Breast epithelium (tissue), 4 donors: ENCODE measurements at regions not wholly inside any gene's neighbourhood (a gene's known extent, or its start where the extent isn't known, plus 50 kb on each side); places are given as distances from the start of the nearest gene placed in this dataset.

Experiments used
- DNase-seq, 2 donors: peaks; one replicate each; pipeline ENCODE4 v3.0.0-alpha.2; 2019; ENCODE audit warnings: low spot score in 2 of 2
- H3K27ac ChIP-seq, 2 donors: fragments of 200-600 bp; sonication (generic) in 1 of 2; one replicate each; pipeline ENCODE4 v1.5.1; 2016 to 2019; ENCODE audit warnings: mild to moderate bottlenecking in 1 of 2
- H3K27me3 ChIP-seq, 2 donors: fragments of 200-600 bp; sonication (generic) in 1 of 2; one replicate each; pipeline versions ENCODE4 v1.5.1 to v1.6.0; 2017 to 2019; ENCODE audit warnings: control low read depth in 1 of 2, mild to moderate bottlenecking in 1 of 2
- H3K36me3 ChIP-seq: fragments of 200-600 bp; one replicate; pipeline ENCODE4 v1.5.1; 2019
- H3K4me1 ChIP-seq, 2 donors: fragments of 200-600 bp; sonication (generic); one replicate each; pipeline ENCODE4 v1.5.1; 2016 to 2019; ENCODE audit warnings: control low read depth in 1 of 2
- H3K4me3 ChIP-seq, 3 donors: fragments of 200-600 bp; sonication (generic); 1 replicate in 2 of 3; 2 replicates in 1 of 3; pipeline ENCODE4 v1.5.1; 2016 to 2019; ENCODE audit warnings: mild to moderate bottlenecking in 3 of 3, moderate library complexity in 2 of 3
- H3K9me3 ChIP-seq, 2 donors: fragments of 200-600 bp; sonication (generic) in 1 of 2; one replicate each; pipeline ENCODE4 v1.5.1; 2016 to 2019; ENCODE audit warnings: control low read depth in 1 of 2
- CTCF ChIP-seq, 3 donors: fragments of 450-650 bp; IDR thresholded peaks; one replicate each; pipeline ENCODE4 v1.5.1; 2016 to 2017; ENCODE audit warnings: antibody characterized with exemption in 3 of 3, mild to moderate bottlenecking in 3 of 3, moderate library complexity in 3 of 3
- POLR2A ChIP-seq: fragments of 450-650 bp; IDR thresholded peaks from one replicate; pipeline ENCODE4 v1.6.1; 2016; ENCODE audit warnings: antibody characterized with exemption, mild to moderate bottlenecking, moderate library complexity
- POLR2AphosphoS5 ChIP-seq, 3 donors: sonication (generic); formaldehyde crosslinking; IDR thresholded peaks; one replicate each; pipeline ENCODE4 v1.6.1; 2017; ENCODE audit warnings: antibody characterized with exemption in 3 of 3
- intact Hi-C: fragments of 100-400 bp; cut with DNase I; formaldehyde crosslinking; loops from one replicate; pipeline ENCODE4 v1.15.1; 2023; ENCODE audit warnings: low total_unique reads

- no peak overlapping the region for H3K4me3 ChIP-seq
- no peaks in the 10 kb centered on the region for H3K27me3 ChIP-seq
- no peak overlapping the region for H3K27ac ChIP-seq
- DNase-seq: no peak
- H3K36me3 ChIP-seq: no peaks in the 10 kb centered on the region
- intact Hi-C loops: no loop called here
- TF ChIP-seq CTCF (IDR thresholded peaks at IDR 0.05): no peak
- TF ChIP-seq POLR2AphosphoS5 (IDR thresholded peaks at IDR 0.05): no peak
- TF ChIP-seq POLR2A: no peak
- H3K4me1 ChIP-seq: no peaks in the 10 kb centered on the region
- H3K9me3 ChIP-seq: no peaks in the 10 kb centered on the region
Observed at GRCh38 chr10:125216861-125217260, 56.5 kb upstream of the CTBP2 start.

- no peaks in the 10 kb centered on the region for H3K9me3 ChIP-seq
- H3K36me3 ChIP-seq: no peaks in the 10 kb centered on the region
- no peak for TF ChIP-seq POLR2AphosphoS5 (IDR thresholded peaks at IDR 0.05)
- TF ChIP-seq POLR2A: no peak
- TF ChIP-seq CTCF (IDR thresholded peaks at IDR 0.05): no peak
- H3K27ac ChIP-seq: no peak overlapping the region
- H3K4me3 ChIP-seq: no peak overlapping the region
- no peak for DNase-seq
- intact Hi-C loops: no loop called here
- H3K27me3 ChIP-seq: no peaks in the 10 kb centered on the region
- no peaks in the 10 kb centered on the region for H3K4me1 ChIP-seq
Observed at GRCh38 chr10:125216309-125216708, 55.9 kb upstream of the CTBP2 start.

- Histone ChIP-seq H3K9me3 (no peaks in the 10 kb centered on the region), H3K4me3 (no peak overlapping the region), H3K36me3 (no peaks in the 10 kb centered on the region), H3K4me1 (no peaks in the 10 kb centered on the region), H3K27ac (no peak overlapping the region), H3K27me3 (no peaks in the 10 kb centered on the region)
- intact Hi-C loops: no loop called here
- TF ChIP-seq POLR2AphosphoS5 (IDR thresholded peaks at IDR 0.05): no peak
- no peak for TF ChIP-seq POLR2A
- no peak for TF ChIP-seq CTCF (IDR thresholded peaks at IDR 0.05)
- DNase-seq: no peak
Observed at GRCh38 chr10:125214283-125214570, 53.9 kb upstream of the CTBP2 start.

- intact Hi-C loops: no loop called here
- TF ChIP-seq POLR2A (no peak), CTCF (IDR thresholded peaks at IDR 0.05) (no peak), POLR2AphosphoS5 (IDR thresholded peaks at IDR 0.05) (no peak)
- no peak overlapping the region for H3K4me3 ChIP-seq
- H3K4me1 ChIP-seq: no peaks in the 10 kb centered on the region
- no peaks in the 10 kb centered on the region for H3K9me3 ChIP-seq
- no peaks in the 10 kb centered on the region for H3K36me3 ChIP-seq
- no peak for DNase-seq
- no peaks in the 10 kb centered on the region for H3K27me3 ChIP-seq
- H3K27ac ChIP-seq: no peak overlapping the region
Observed at GRCh38 chr10:125213541-125214282, 53.3 kb upstream of the CTBP2 start.

- Histone ChIP-seq H3K27ac (no peak overlapping the region), H3K9me3 (no peaks in the 10 kb centered on the region), H3K4me3 (no peak overlapping the region), H3K4me1 (no peaks in the 10 kb centered on the region), H3K36me3 (no peaks in the 10 kb centered on the region), H3K27me3 (no peaks in the 10 kb centered on the region)
- no peak for DNase-seq
- intact Hi-C loops: no loop called here
- TF ChIP-seq POLR2AphosphoS5 (IDR thresholded peaks at IDR 0.05) (no peak), CTCF (IDR thresholded peaks at IDR 0.05) (no peak), POLR2A (no peak)
Observed at GRCh38 chr10:125212150-125212809, 51.9 kb upstream of the CTBP2 start.
